Tibial artery (tissue), 4 donors: ENCODE measurements at regions not wholly inside any gene's neighbourhood (a gene's known extent, or its start where the extent isn't known, plus 50 kb on each side); places are given as distances from the start of the nearest gene placed in this dataset.

ENCODE experiments used
- DNase-seq, 2 donors: peaks; one replicate each; pipeline ENCODE4 v3.0.0-alpha.2; 2019
- H3K27ac ChIP-seq, 2 donors: fragments of 200-600 bp; sonication (generic) in 1 of 2; 1 replicate in 1 of 2; 2 replicates in 1 of 2; pipeline ENCODE4 v1.5.1; 2018 to 2019; ENCODE audit warnings: mild to moderate bottlenecking in 1 of 2
- H3K27me3 ChIP-seq, 2 donors: fragments of 200-600 bp; sonication (generic) in 1 of 2; one replicate each; pipeline versions ENCODE4 v1.5.1 to v1.6.0; 2016 to 2019
- H3K36me3 ChIP-seq, 3 donors: fragments of 200-600 bp; sonication (generic) in 2 of 3; one replicate each; pipeline ENCODE4 v1.5.1; 2016 to 2019; ENCODE audit warnings: mild to moderate bottlenecking in 2 of 3
- H3K4me1 ChIP-seq, 4 donors: fragments of 200-600 bp; sonication (generic) in 2 of 4; 1 replicate in 3 of 4; 2 replicates in 1 of 4; pipeline ENCODE4 v1.5.1; 2016 to 2019
- H3K4me3 ChIP-seq, 2 donors: fragments of 200-600 bp; sonication (generic) in 1 of 2; 1 replicate in 1 of 2; 2 replicates in 1 of 2; pipeline ENCODE4 v1.5.1; 2018 to 2019; ENCODE audit warnings: mild to moderate bottlenecking in 2 of 2
- H3K9me3 ChIP-seq, 3 donors: fragments of 200-600 bp; sonication (generic) in 1 of 3; one replicate each; pipeline ENCODE4 v1.5.1; 2016 to 2019
- CTCF ChIP-seq, 2 experiments: fragments of 200-600 bp in 1 of 2; fragments of 450-650 bp in 1 of 2; IDR thresholded peaks; one replicate each; pipeline ENCODE4 v1.5.1; 2017 to 2019; ENCODE audit warnings: antibody characterized with exemption in 2 of 2, mild to moderate bottlenecking in 1 of 2, moderate library complexity in 1 of 2
- intact Hi-C: fragments of 100-400 bp; cut with DNase I; formaldehyde crosslinking; loops from one replicate; pipeline ENCODE4 v1.15.0; 2023; ENCODE audit warnings: low total_unique reads

- intact Hi-C loops: no loop called here
- no peak for DNase-seq
- Histone ChIP-seq H3K4me3 (no peak overlapping the region), H3K4me1 (no peaks in the 10 kb centered on the region), H3K27me3 (no peaks in the 10 kb centered on the region), H3K9me3 (no peaks in the 10 kb centered on the region), H3K36me3 (no peaks in the 10 kb centered on the region), H3K27ac (no peak overlapping the region)
- no peak for TF ChIP-seq CTCF (IDR thresholded peaks at IDR 0.05)
These were observed 81.7 kb upstream of the PLCL2 start for GRCh38 chr3:16803019-16803418.

DNA sequence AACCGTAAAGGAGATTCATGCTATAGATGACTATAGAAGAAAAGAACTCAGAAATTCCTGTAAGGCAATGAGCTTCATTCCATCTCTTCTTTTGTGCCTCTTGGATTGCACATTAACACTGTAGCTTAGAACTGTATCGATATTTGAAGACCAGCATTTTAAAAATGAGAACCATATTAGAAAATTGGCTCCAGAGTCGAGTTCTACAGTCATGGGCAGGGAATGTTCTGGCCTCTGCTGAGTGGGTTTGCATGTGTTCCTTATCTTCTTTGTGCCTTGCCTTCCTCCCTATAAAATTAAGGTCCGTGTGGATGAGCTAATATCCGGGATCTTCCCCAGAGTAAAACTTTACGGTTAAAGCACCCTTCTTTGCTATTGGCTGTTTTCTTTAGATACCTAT is 77.4 kb upstream of the PLCL2 start:
- intact Hi-C loops: no loop called here
- Histone ChIP-seq H3K4me3 (no peak overlapping the region), H3K4me1 (no peaks in the 10 kb centered on the region), H3K36me3 (no peaks in the 10 kb centered on the region), H3K27me3 (no peaks in the 10 kb centered on the region), H3K27ac (no peak overlapping the region), H3K9me3 (no peaks in the 10 kb centered on the region)
- DNase-seq: no peak
- TF ChIP-seq CTCF (IDR thresholded peaks at IDR 0.05): no peak

- intact Hi-C loops: no loop called here
These were observed 76.2 kb upstream of the PLCL2 start for GRCh38 chr3:16808393-16809107.

DNA sequence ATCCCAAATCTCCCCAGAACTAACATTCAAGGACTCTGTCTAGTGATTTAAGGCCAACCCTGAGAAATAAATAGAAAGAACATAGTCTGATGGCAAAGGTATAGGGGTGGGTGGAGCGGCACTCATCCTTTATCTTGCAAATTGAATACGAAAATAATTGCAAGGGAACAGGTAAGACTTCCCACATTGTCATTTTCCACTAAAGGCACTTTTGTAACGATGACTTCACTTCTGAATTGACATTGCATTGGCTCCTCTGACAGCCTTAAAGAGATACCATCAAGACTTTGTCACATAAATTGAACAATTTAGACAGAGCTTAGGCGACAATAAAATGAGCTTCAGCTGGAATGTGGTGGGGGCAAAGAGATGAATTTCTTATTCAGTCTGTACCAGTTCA is 75.3 kb upstream of the PLCL2 start:
- H3K27me3 ChIP-seq: no peaks in the 10 kb centered on the region
- no peak overlapping the region for H3K27ac ChIP-seq
- DNase-seq: no peak
- H3K4me1 ChIP-seq: no peaks in the 10 kb centered on the region
- intact Hi-C loops: no loop called here
- no peaks in the 10 kb centered on the region for H3K9me3 ChIP-seq
- H3K4me3 ChIP-seq: no peak overlapping the region
- H3K36me3 ChIP-seq: no peaks in the 10 kb centered on the region
- no peak for TF ChIP-seq CTCF (IDR thresholded peaks at IDR 0.05)

More at GRCh38 chr3:16808393-16809107, 76.2 kb upstream of the PLCL2 start:
- Histone ChIP-seq H3K27ac (no peak overlapping the region), H3K4me1 (no peaks in the 10 kb centered on the region), H3K9me3 (no peaks in the 10 kb centered on the region), H3K4me3 (no peak overlapping the region), H3K27me3 (no peaks in the 10 kb centered on the region), H3K36me3 (no peaks in the 10 kb centered on the region)
- TF ChIP-seq CTCF (IDR thresholded peaks at IDR 0.05): no peak
- DNase-seq: no peak

DNA sequence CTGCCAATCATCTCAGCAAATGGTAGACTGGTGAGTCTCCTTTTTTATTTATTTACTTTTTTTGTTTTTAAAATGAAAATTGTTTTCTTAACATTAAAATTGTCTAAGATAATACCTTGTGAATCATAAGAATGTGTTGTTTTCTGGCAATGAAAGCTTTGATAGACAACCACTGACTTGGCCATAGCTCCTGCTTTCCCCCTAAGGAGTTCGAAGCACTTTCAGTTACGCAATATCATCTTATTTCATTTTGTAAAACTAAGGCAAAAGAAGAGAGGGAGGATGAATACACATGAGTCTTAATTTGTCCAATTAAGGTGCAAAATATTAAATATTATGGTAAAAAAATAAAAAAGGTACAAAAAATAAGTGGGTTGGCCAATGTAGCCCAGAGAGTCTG is 74.8 kb upstream of the PLCL2 start:
- intact Hi-C loops: no loop called here

More for the DNA sequence above, 74.8 kb upstream of the PLCL2 start:
- Histone ChIP-seq H3K36me3 (no peaks in the 10 kb centered on the region), H3K4me3 (no peak overlapping the region), H3K4me1 (no peaks in the 10 kb centered on the region), H3K27me3 (no peaks in the 10 kb centered on the region), H3K27ac (no peak overlapping the region), H3K9me3 (no peaks in the 10 kb centered on the region)
- TF ChIP-seq CTCF (IDR thresholded peaks at IDR 0.05): no peak
- no peak for DNase-seq
